Ovary (tissue), 7 donors: ENCODE measurements at regions not wholly inside any gene's neighbourhood (a gene's known extent, or its start where the extent isn't known, plus 50 kb on each side); places are given as distances from the start of the nearest gene placed in this dataset.

ENCODE experiments used
- DNase-seq, 5 donors: peaks; one replicate each; pipeline ENCODE4 v3.0.0-alpha.2; 2019 to 2020
- H3K27ac ChIP-seq, 2 donors: fragments of 200-600 bp; one replicate each; pipeline versions ENCODE4 v1.5.1 to v1.8.0; 2019 to 2022
- H3K27me3 ChIP-seq: fragments of 200-600 bp; one replicate; pipeline ENCODE4 v1.8.0; 2022
- H3K36me3 ChIP-seq: fragments of 200-600 bp; sonication (generic); one replicate; pipeline ENCODE4 v1.5.1; 2019
- H3K4me1 ChIP-seq: one replicate; pipeline ENCODE4 v1.8.1; 2013; ENCODE audit warnings: mild to moderate bottlenecking, moderate library complexity; ENCODE audit not compliant: insufficient read depth
- H3K4me3 ChIP-seq: fragments of 200-600 bp; sonication (generic); one replicate; pipeline ENCODE4 v1.5.1; 2017
- H3K9me3 ChIP-seq, 2 donors: fragments of 200-600 bp in 1 of 2; sonication (generic) in 1 of 2; one replicate each; pipeline versions ENCODE4 v1.5.1 to v1.8.1; 2013 to 2019; ENCODE audit warnings: mild to moderate bottlenecking in 1 of 2, moderate library complexity in 1 of 2
- CTCF ChIP-seq, 3 donors: fragments of 450-650 bp in 2 of 3; fragments of 200-600 bp in 1 of 3; IDR thresholded peaks; one replicate each; pipeline versions ENCODE4 v1.5.1 to v1.8.0; 2016 to 2022; ENCODE audit warnings: antibody characterized with exemption in 3 of 3, mild to moderate bottlenecking in 1 of 3
- EP300 ChIP-seq: sonication (generic); formaldehyde crosslinking; IDR thresholded peaks from one replicate; pipeline ENCODE4 v1.6.1; 2017; ENCODE audit warnings: antibody characterized with exemption
- POLR2A ChIP-seq: fragments of 450-650 bp; IDR thresholded peaks from one replicate; pipeline ENCODE4 v1.6.1; 2017; ENCODE audit warnings: antibody characterized with exemption, mild to moderate bottlenecking, moderate library complexity
- WGBS, 3 donors: extraction: QIAGEN DNeasy Blood & Tissue Kit in 1 of 3; methylation state at CpG; one replicate each; pipeline versions ENCODE4 v1.1.5 to v1.1.7; 2013 to 2017; 5-methylcytosine and 5-hydroxymethylcytosine counted together
- intact Hi-C, 4 donors: fragments of 100-400 bp; cut with DNase I; formaldehyde crosslinking; loops; one replicate each; pipeline versions ENCODE4 v1.11.0 to v1.15.1; 2022 to 2023
- donor health status: DM: no; HTN: no; CAD: no; lungs with moderate emphysema.
- donor health status: DM: no; HTN: no; CAD: no.
- donor health status: Bipolar disorder and iron deficiency.
- donor health status: DM: no; HTN: no; CAD: no.
- donor health status: DM: yes; HTN: yes; CAD: no.

DNA sequence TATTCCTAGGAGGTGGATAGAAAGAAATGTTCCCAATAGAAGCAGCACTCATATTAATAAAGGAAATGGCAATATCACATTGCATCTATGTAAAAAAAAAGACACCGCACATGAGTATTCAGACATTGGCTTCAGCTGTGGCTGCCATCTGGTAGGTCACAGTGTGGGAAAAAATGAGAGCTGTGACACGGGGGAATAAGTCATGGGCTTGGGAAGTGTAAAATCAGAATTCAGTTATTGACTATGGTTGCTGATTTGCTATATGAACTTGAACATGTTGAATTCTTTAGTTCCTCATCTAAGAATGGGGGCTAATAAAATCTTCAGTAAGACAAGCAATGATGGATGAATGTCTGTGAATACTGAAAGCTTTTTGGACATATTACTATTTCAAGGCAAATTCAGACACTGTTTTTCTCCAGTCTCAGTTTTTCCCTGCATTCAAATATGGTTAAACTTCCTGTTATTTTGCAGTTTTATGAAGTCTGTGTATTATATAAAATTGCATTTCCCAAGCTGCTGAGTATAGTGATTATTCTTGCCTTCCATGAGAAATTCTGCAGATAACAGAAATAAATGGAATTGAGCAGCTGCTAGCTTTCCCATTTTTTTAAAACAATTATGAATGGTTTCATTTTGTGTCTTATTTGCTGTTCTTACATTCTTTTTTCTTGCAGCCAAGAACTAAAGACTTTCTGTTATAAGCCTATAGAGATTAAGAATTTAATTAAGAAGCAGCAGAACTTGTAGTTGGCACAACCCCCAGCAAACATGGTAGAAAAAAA is 221.0 kb downstream of the ANKRD50 start:
- H3K4me1 ChIP-seq: no peaks in the 10 kb centered on the region
- no peak overlapping the region for H3K4me3 ChIP-seq
- intact Hi-C loops: no loop called here
- 62 to 67% (median 63%) methylated on average over 2 of the region's 2 CpGs for WGBS, 3 donors
- no peaks in the 10 kb centered on the region for H3K9me3 ChIP-seq
- no peaks in the 10 kb centered on the region for H3K27me3 ChIP-seq
- no peak overlapping the region for H3K27ac ChIP-seq
- no peaks in the 10 kb centered on the region for H3K36me3 ChIP-seq
- DNase-seq: no peak
- TF ChIP-seq EP300 (no peak), CTCF (IDR thresholded peaks at IDR 0.05) (no peak), POLR2A (no peak)

- intact Hi-C loops: no loop called here
- WGBS, 3 donors: 45 to 51% (median 47%) methylated on average over 3 of the region's 3 CpGs
- Histone ChIP-seq H3K9me3 (no peaks in the 10 kb centered on the region), H3K36me3 (no peaks in the 10 kb centered on the region), H3K27ac (no peak overlapping the region), H3K4me1 (no peaks in the 10 kb centered on the region), H3K27me3 (no peaks in the 10 kb centered on the region), H3K4me3 (no peak overlapping the region)
- DNase-seq: no peak
- TF ChIP-seq POLR2A (no peak), EP300 (no peak), CTCF (IDR thresholded peaks at IDR 0.05) (no peak)
These were observed 213.3 kb downstream of the ANKRD50 start for GRCh38 chr4:124499261-124499660.

GRCh38 chr4:124501576-124501975 is 211.0 kb downstream of the ANKRD50 start:
- DNase-seq: no peak
- Histone ChIP-seq H3K4me1 (no peaks in the 10 kb centered on the region), H3K27ac (no peak overlapping the region), H3K27me3 (no peaks in the 10 kb centered on the region), H3K9me3 (no peaks in the 10 kb centered on the region), H3K4me3 (no peak overlapping the region), H3K36me3 (no peaks in the 10 kb centered on the region)
- WGBS, 3 donors: 80 to 89% (median 88%) methylated on average over 1 of the region's 1 CpG
- no peak for TF ChIP-seq CTCF (IDR thresholded peaks at IDR 0.05)
- no peak for TF ChIP-seq EP300
- intact Hi-C loops: no loop called here

GRCh38 chr4:124504431-124504830 is 208.1 kb downstream of the ANKRD50 start:
- intact Hi-C loops: no loop called here
- Histone ChIP-seq H3K27me3 (no peaks in the 10 kb centered on the region), H3K36me3 (no peaks in the 10 kb centered on the region), H3K4me1 (no peaks in the 10 kb centered on the region), H3K27ac (no peak overlapping the region), H3K9me3 (no peaks in the 10 kb centered on the region), H3K4me3 (no peak overlapping the region)
- TF ChIP-seq POLR2A: no peak
- no peak for TF ChIP-seq CTCF (IDR thresholded peaks at IDR 0.05)
- TF ChIP-seq EP300: no peak
- no peak for DNase-seq
- 69 to 89% (median 70%) methylated on average over 2 of the region's 2 CpGs for WGBS, 3 donors
